ENCODE measurements at regions not wholly inside any gene's neighbourhood (a gene's known extent, or its start where the extent isn't known, plus 50 kb on each side); places are given as distances from the start of the nearest gene placed in this dataset.

- no peaks in the 10 kb centered on the region for H3K27me3 ChIP-seq (ENCODE audit: control insufficient read depth in 1 of 2, insufficient read depth in 2 of 2, low read length in 2 of 2)
- H3K27me3 Mint-ChIP-seq = no peaks in the 10 kb centered on the region
- no peak overlapping the region for H3K27ac Mint-ChIP-seq
- no peaks in the 10 kb centered on the region for H3K4me1 ChIP-seq (ENCODE audit: insufficient read depth, low read length)
- H3K4me1 Mint-ChIP-seq (ENCODE audit: low read depth) = peaks cover 19% of the 10 kb centered on the region
- no peak overlapping the region for H3K4me3 Mint-ChIP-seq
- H3K9me3 Mint-ChIP-seq = no peaks in the 10 kb centered on the region
- no peaks in the 10 kb centered on the region for H3K36me3 Mint-ChIP-seq (ENCODE audit: low read depth)
- TF ChIP-seq CTCF (IDR thresholded peaks at IDR 0.05) = no peak
- H3K4me3 ChIP-seq (ENCODE audit: low read length) = no peak overlapping the region
- peaks cover 0 to 7% of the 10 kb centered on the region in 2 experiments for H3K9me3 ChIP-seq (ENCODE audit: control insufficient read depth in 1 of 2, insufficient read depth in 1 of 2, low read length in 2 of 2)
- DNase-seq (no peak), ATAC-seq (ENCODE audit: poor library complexity) (no peak)
- no peak overlapping the region for H3K27ac ChIP-seq (ENCODE audit: low read depth in 1 of 2, low read length in 2 of 2)
- no peaks in the 10 kb centered on the region for H3K36me3 ChIP-seq (ENCODE audit: insufficient read depth, low read length)
- intact Hi-C loops (cut with DNase I, micrococcal nuclease) = no loop called here
- ChIA-PET POLR2A (no interaction called here), CTCF (no interaction called here)
Observed at GRCh38 chr12:68491204-68491960, 119.3 kb upstream of the RAP1B start.

GRCh38 chr12:68495336-68496070, 115.2 kb upstream of the RAP1B start:
- no peaks in the 10 kb centered on the region for H3K4me1 ChIP-seq (ENCODE audit: insufficient read depth, low read length)
- peaks cover 33% of the 10 kb centered on the region for H3K4me1 Mint-ChIP-seq (ENCODE audit: low read depth)
- DNase-seq (no peak), ATAC-seq (ENCODE audit: poor library complexity) (no peak)
- H3K27me3 Mint-ChIP-seq = no peaks in the 10 kb centered on the region
- no peak overlapping the region for H3K4me3 ChIP-seq (ENCODE audit: low read length)
- no peak overlapping the region for H3K27ac Mint-ChIP-seq
- intact Hi-C loops (cut with DNase I, micrococcal nuclease) = no loop called here
- no peak overlapping the region for H3K4me3 Mint-ChIP-seq
- no peaks in the 10 kb centered on the region for H3K27me3 ChIP-seq (ENCODE audit: control insufficient read depth in 1 of 2, insufficient read depth in 2 of 2, low read length in 2 of 2)
- H3K36me3 Mint-ChIP-seq (ENCODE audit: low read depth) = no peaks in the 10 kb centered on the region
- no peak for TF ChIP-seq CTCF (IDR thresholded peaks at IDR 0.05)
- H3K9me3 Mint-ChIP-seq = no peaks in the 10 kb centered on the region
- ChIA-PET POLR2A (interaction anchor here (1.4 kb wide), 1 partner anchor 43 kb away, joined by 3 read pairs; no protein-coding TSS in a partner anchor), CTCF (no interaction called here)
- no peaks in the 10 kb centered on the region for H3K9me3 ChIP-seq (ENCODE audit: control insufficient read depth in 1 of 2, insufficient read depth in 1 of 2, low read length in 2 of 2)
- no peak overlapping the region for H3K27ac ChIP-seq (ENCODE audit: low read depth in 1 of 2, low read length in 2 of 2)
- H3K36me3 ChIP-seq (ENCODE audit: insufficient read depth, low read length) = no peaks in the 10 kb centered on the region

GRCh38 chr12:68497107-68497506, 113.6 kb upstream of the RAP1B start:
- no peak overlapping the region for H3K27ac ChIP-seq (ENCODE audit: low read depth in 1 of 2, low read length in 2 of 2)
- Mint-ChIP-seq H3K4me1 (ENCODE audit: low read depth) (peaks cover 31% of the 10 kb centered on the region), H3K9me3 (no peaks in the 10 kb centered on the region), H3K36me3 (ENCODE audit: low read depth) (no peaks in the 10 kb centered on the region), H3K27ac (no peak overlapping the region), H3K27me3 (no peaks in the 10 kb centered on the region), H3K4me3 (peak overlapping the region; percentile 46)
- no peak for TF ChIP-seq CTCF (IDR thresholded peaks at IDR 0.05)
- H3K4me1 ChIP-seq (ENCODE audit: insufficient read depth, low read length) = no peaks in the 10 kb centered on the region
- ATAC-seq (ENCODE audit: poor library complexity) (no peak), DNase-seq (no peak)
- no peaks in the 10 kb centered on the region for H3K27me3 ChIP-seq (ENCODE audit: control insufficient read depth in 1 of 2, insufficient read depth in 2 of 2, low read length in 2 of 2)
- no peak overlapping the region for H3K4me3 ChIP-seq (ENCODE audit: low read length)
- CTCF ChIA-PET = no interaction called here
- intact Hi-C loops (cut with DNase I, micrococcal nuclease) = no loop called here
- POLR2A ChIA-PET = interaction anchor here (0.6 to 2.9 kb wide), 4 partner anchors 41 to 130 kb away, joined by 3 to 12 read pairs (median 4); partner anchors contain the start of gene RAP1B
- no peaks in the 10 kb centered on the region for H3K9me3 ChIP-seq (ENCODE audit: control insufficient read depth in 1 of 2, insufficient read depth in 1 of 2, low read length in 2 of 2)
- H3K36me3 ChIP-seq (ENCODE audit: insufficient read depth, low read length) = no peaks in the 10 kb centered on the region

All from CD4-positive, alpha-beta T cell (primary cell).